ENCODE measurements at regions not wholly inside any gene's neighbourhood (a gene's known extent, or its start where the extent isn't known, plus 50 kb on each side); places are given as distances from the start of the nearest gene placed in this dataset.

GRCh38 chr1:186559601-186560116, 98.7 kb upstream of the PDC start:
- WGBS: 93% methylated on average over 2 of the region's 6 CpGs
- Histone ChIP-seq H3K27ac (ENCODE audit: low read length, poor library complexity, severe bottlenecking) (no peak overlapping the region), H2BK12ac (ENCODE audit: low read length in 2 of 2) (no peak overlapping the region), H3K79me1 (replicated peaks; ENCODE audit: low read length, poor library complexity, severe bottlenecking) (no peaks in the 10 kb centered on the region), H3K27me3 (ENCODE audit: control insufficient read depth in 1 of 2, insufficient read depth in 1 of 2, low read length in 2 of 2) (no peaks in the 10 kb centered on the region), H3K14ac (ENCODE audit: low read length in 2 of 2) (no peak overlapping the region), H3K18ac (ENCODE audit: low read depth in 1 of 2, low read length in 2 of 2) (no peak overlapping the region), H3K23ac (ENCODE audit: low read length in 2 of 2) (no peak overlapping the region), H3K4me3 (ENCODE audit: insufficient read depth in 1 of 2, low read depth in 1 of 2, low read length in 2 of 2) (no peak overlapping the region), H4K8ac (ENCODE audit: low read length) (no peak overlapping the region), H3K9ac (ENCODE audit: low read length) (no peak overlapping the region), H2BK5ac (ENCODE audit: low read depth, low read length, poor library complexity, severe bottlenecking) (no peak overlapping the region), H2BK120ac (ENCODE audit: low read depth, low read length) (no peak overlapping the region), H2AFZ (ENCODE audit: low read depth, low read length) (no peak overlapping the region), H3K4me1 (ENCODE audit: control insufficient read depth, insufficient read depth, low read depth, low read length) (no peaks in the 10 kb centered on the region), H3K4ac (ENCODE audit: low read depth in 1 of 2, low read length in 2 of 2) (no peak overlapping the region), H4K91ac (ENCODE audit: low read length) (no peak overlapping the region), H3K36me3 (ENCODE audit: control insufficient read depth in 1 of 2, insufficient read depth in 2 of 2, low read depth in 1 of 2, low read length in 2 of 2) (no peaks in the 10 kb centered on the region), H2BK15ac (ENCODE audit: low read depth, poor library complexity, severe bottlenecking) (no peak overlapping the region), H3K9me3 (ENCODE audit: control insufficient read depth, low read length) (no peaks in the 10 kb centered on the region), H3K4me2 (ENCODE audit: low read length, poor library complexity, severe bottlenecking) (no peak overlapping the region), H2AK5ac (ENCODE audit: low read length, severe bottlenecking) (no peak overlapping the region)
- DNase-seq: no peak

- Histone ChIP-seq H2AK5ac (ENCODE audit: low read length, severe bottlenecking) (no peak overlapping the region), H2BK15ac (ENCODE audit: low read depth, poor library complexity, severe bottlenecking) (no peak overlapping the region), H3K4me2 (ENCODE audit: low read length, poor library complexity, severe bottlenecking) (no peak overlapping the region), H3K4ac (ENCODE audit: low read depth in 1 of 2, low read length in 2 of 2) (no peak overlapping the region), H3K18ac (ENCODE audit: low read depth in 1 of 2, low read length in 2 of 2) (no peak overlapping the region), H3K27ac (ENCODE audit: low read length, poor library complexity, severe bottlenecking) (no peak overlapping the region), H3K27me3 (ENCODE audit: control insufficient read depth in 1 of 2, insufficient read depth in 1 of 2, low read length in 2 of 2) (no peaks in the 10 kb centered on the region), H3K9ac (ENCODE audit: low read length) (no peak overlapping the region), H3K4me3 (ENCODE audit: insufficient read depth in 1 of 2, low read depth in 1 of 2, low read length in 2 of 2) (no peak overlapping the region), H2BK120ac (ENCODE audit: low read depth, low read length) (no peak overlapping the region), H2AFZ (ENCODE audit: low read depth, low read length) (no peak overlapping the region), H3K36me3 (ENCODE audit: control insufficient read depth in 1 of 2, insufficient read depth in 2 of 2, low read depth in 1 of 2, low read length in 2 of 2) (no peaks in the 10 kb centered on the region), H3K79me1 (replicated peaks; ENCODE audit: low read length, poor library complexity, severe bottlenecking) (no peaks in the 10 kb centered on the region), H2BK12ac (ENCODE audit: low read length in 2 of 2) (no peak overlapping the region), H3K9me3 (ENCODE audit: control insufficient read depth, low read length) (peaks cover 8% of the 10 kb centered on the region), H4K91ac (ENCODE audit: low read length) (no peak overlapping the region), H3K23ac (ENCODE audit: low read length in 2 of 2) (no peak overlapping the region), H4K8ac (ENCODE audit: low read length) (no peak overlapping the region), H3K14ac (ENCODE audit: low read length in 2 of 2) (no peak overlapping the region), H3K4me1 (ENCODE audit: control insufficient read depth, insufficient read depth, low read depth, low read length) (no peaks in the 10 kb centered on the region), H2BK5ac (ENCODE audit: low read depth, low read length, poor library complexity, severe bottlenecking) (no peak overlapping the region)
- no CpG with 5 or more reads among the region's 2 CpGs for WGBS
- no peak for DNase-seq
Measured at GRCh38 chr1:186557147-186557777, 96.3 kb upstream of the PDC start.

GRCh38 chr1:186550832-186551231, 89.9 kb upstream of the PDC start:
- Histone ChIP-seq H2BK120ac (ENCODE audit: low read depth, low read length) (no peak overlapping the region), H2AFZ (ENCODE audit: low read depth, low read length) (no peak overlapping the region), H3K18ac (ENCODE audit: low read depth in 1 of 2, low read length in 2 of 2) (no peak overlapping the region), H2BK5ac (ENCODE audit: low read depth, low read length, poor library complexity, severe bottlenecking) (no peak overlapping the region), H3K14ac (ENCODE audit: low read length in 2 of 2) (no peak overlapping the region), H3K79me1 (replicated peaks; ENCODE audit: low read length, poor library complexity, severe bottlenecking) (no peaks in the 10 kb centered on the region), H3K4me3 (ENCODE audit: insufficient read depth in 1 of 2, low read depth in 1 of 2, low read length in 2 of 2) (no peak overlapping the region), H3K27me3 (ENCODE audit: control insufficient read depth in 1 of 2, insufficient read depth in 1 of 2, low read length in 2 of 2) (no peaks in the 10 kb centered on the region), H4K91ac (ENCODE audit: low read length) (no peak overlapping the region), H3K4me2 (ENCODE audit: low read length, poor library complexity, severe bottlenecking) (no peak overlapping the region), H3K4ac (ENCODE audit: low read depth in 1 of 2, low read length in 2 of 2) (no peak overlapping the region), H4K8ac (ENCODE audit: low read length) (no peak overlapping the region), H2BK12ac (ENCODE audit: low read length in 2 of 2) (no peak overlapping the region), H3K36me3 (ENCODE audit: control insufficient read depth in 1 of 2, insufficient read depth in 2 of 2, low read depth in 1 of 2, low read length in 2 of 2) (no peaks in the 10 kb centered on the region), H3K4me1 (ENCODE audit: control insufficient read depth, insufficient read depth, low read depth, low read length) (no peaks in the 10 kb centered on the region), H2AK5ac (ENCODE audit: low read length, severe bottlenecking) (no peak overlapping the region), H2BK15ac (ENCODE audit: low read depth, poor library complexity, severe bottlenecking) (no peak overlapping the region), H3K9me3 (ENCODE audit: control insufficient read depth, low read length) (peaks cover 18% of the 10 kb centered on the region), H3K27ac (ENCODE audit: low read length, poor library complexity, severe bottlenecking) (no peak overlapping the region), H3K9ac (ENCODE audit: low read length) (no peak overlapping the region), H3K23ac (ENCODE audit: low read length in 2 of 2) (no peak overlapping the region)
- no peak for DNase-seq
- 94% methylated on average over 10 of the region's 10 CpGs for WGBS

GRCh38 chr1:186541003-186541402, 80.1 kb upstream of the PDC start:
- no peak overlapping the region for H4K8ac ChIP-seq (ENCODE audit: low read length)
- WGBS: 96% methylated on average over 8 of the region's 8 CpGs
- no peak overlapping the region for H2BK15ac ChIP-seq (ENCODE audit: low read depth, poor library complexity, severe bottlenecking)
- no peak overlapping the region for H2BK12ac ChIP-seq (ENCODE audit: low read length in 2 of 2)
- H3K18ac ChIP-seq (ENCODE audit: low read depth in 1 of 2, low read length in 2 of 2): peak overlapping the region in 1 of 2 experiments; percentile 32
- no peak overlapping the region for H2BK120ac ChIP-seq (ENCODE audit: low read depth, low read length)
- H3K9me3 ChIP-seq (ENCODE audit: control insufficient read depth, low read length): peaks cover 23% of the 10 kb centered on the region
- H2AK5ac ChIP-seq (ENCODE audit: low read length, severe bottlenecking): no peak overlapping the region
- H3K36me3 ChIP-seq (ENCODE audit: control insufficient read depth in 1 of 2, insufficient read depth in 2 of 2, low read depth in 1 of 2, low read length in 2 of 2): no peaks in the 10 kb centered on the region
- H3K4me2 ChIP-seq (ENCODE audit: low read length, poor library complexity, severe bottlenecking): no peak overlapping the region
- H3K27me3 ChIP-seq (ENCODE audit: control insufficient read depth in 1 of 2, insufficient read depth in 1 of 2, low read length in 2 of 2): no peaks in the 10 kb centered on the region
- H2AFZ ChIP-seq (ENCODE audit: low read depth, low read length): no peak overlapping the region
- no peaks in the 10 kb centered on the region for H3K79me1 ChIP-seq (replicated peaks; ENCODE audit: low read length, poor library complexity, severe bottlenecking)
- no peaks in the 10 kb centered on the region for H3K4me1 ChIP-seq (ENCODE audit: control insufficient read depth, insufficient read depth, low read depth, low read length)
- no peak overlapping the region for H3K27ac ChIP-seq (ENCODE audit: low read length, poor library complexity, severe bottlenecking)
- H4K91ac ChIP-seq (ENCODE audit: low read length): no peak overlapping the region
- peak overlapping the region in 1 of 2 experiments; percentile 27 for H3K14ac ChIP-seq (ENCODE audit: low read length in 2 of 2)
- no peak overlapping the region for H3K9ac ChIP-seq (ENCODE audit: low read length)
- H3K4ac ChIP-seq (ENCODE audit: low read depth in 1 of 2, low read length in 2 of 2): no peak overlapping the region
- no peak overlapping the region for H3K23ac ChIP-seq (ENCODE audit: low read length in 2 of 2)
- no peak overlapping the region for H2BK5ac ChIP-seq (ENCODE audit: low read depth, low read length, poor library complexity, severe bottlenecking)
- H3K4me3 ChIP-seq (ENCODE audit: insufficient read depth in 1 of 2, low read depth in 1 of 2, low read length in 2 of 2): no peak overlapping the region
- no peak for DNase-seq
